GM21576 (cell line): ENCODE measurements at regions not wholly inside any gene's neighbourhood (a gene's known extent, or its start where the extent isn't known, plus 50 kb on each side); places are given as distances from the start of the nearest gene placed in this dataset.

Experiments
- ATAC-seq: cut with Tn5 transposase; IDR thresholded peaks from one replicate; pipeline ENCODE4 v1.9.1; 2021; ENCODE audit warnings: mild to moderate bottlenecking, moderate library complexity; ENCODE audit not compliant: unreplicated experiment

DNA sequence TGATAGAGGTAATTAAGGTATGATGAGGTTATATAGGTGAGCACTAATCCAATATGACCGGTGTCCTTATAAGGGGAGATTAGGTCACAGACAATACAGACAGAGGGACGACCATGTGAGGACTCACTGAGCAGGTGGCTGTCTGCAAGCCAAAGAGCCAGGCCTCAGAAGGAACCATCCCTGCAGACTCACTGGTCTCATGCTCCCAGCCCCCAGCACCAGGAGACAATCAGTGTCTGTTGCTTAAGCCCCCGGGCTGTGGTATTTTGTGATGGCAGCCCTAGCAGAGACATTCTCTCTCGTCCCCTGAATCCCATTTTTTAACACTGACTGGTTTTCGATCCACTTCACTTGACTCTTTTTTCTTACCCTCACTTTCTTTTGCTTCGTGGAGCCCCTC, 51.9 kb upstream of the PABPC3 start:
- ATAC-seq: no peak
